ENCODE measurements at regions not wholly inside any gene's neighbourhood (a gene's known extent, or its start where the extent isn't known, plus 50 kb on each side); places are given as distances from the start of the nearest gene placed in this dataset.

GRCh38 chr6:6386010-6386409 lies 65.5 kb upstream of the F13A1 start:
- H3K4me1 ChIP-seq (ENCODE audit: control insufficient read depth in 1 of 2, insufficient read depth in 2 of 2, low read depth in 1 of 2, low read length in 1 of 2) = no peaks in the 10 kb centered on the region; a peak in 1 of 4 replicates
- no peaks in the 10 kb centered on the region for H3F3A ChIP-seq (replicated peaks; ENCODE audit: insufficient read depth)
- H3K9me3 ChIP-seq = no peaks in the 10 kb centered on the region
- H3K9me2 ChIP-seq = no peaks in the 10 kb centered on the region
- H4K20me1 ChIP-seq (ENCODE audit: insufficient read depth) = no peaks in the 10 kb centered on the region
- H2AFZ ChIP-seq (ENCODE audit: low read depth) = no peak overlapping the region
- WGBS (ENCODE audit: low lambda C conversion rate) = 10% methylated on average over 4 of the region's 4 CpGs
- ChIA-PET CTCF (no interaction called here), POLR2A (no interaction called here)
- TF ChIP-seq USF2 (IDR thresholded peaks at IDR 0.05; ENCODE audit: borderline replicate concordance, low read depth, low read length) (no peak), RFX5 (IDR thresholded peaks at IDR 0.05; ENCODE audit: low read length) (no peak), SMC3 (IDR thresholded peaks at IDR 0.05; ENCODE audit: low read depth, low read length) (no peak), JUND (IDR thresholded peaks at IDR 0.05) (no peak), SIN3A (IDR thresholded peaks at IDR 0.05; ENCODE audit: borderline replicate concordance, low read depth, low read length) (no peak), FOXJ3 (CRISPR knock-in tag; IDR thresholded peaks at IDR 0.05) (no peak), EP300 (IDR thresholded peaks at IDR 0.05; ENCODE audit: borderline replicate concordance in 1 of 2, low read depth in 1 of 2, low read length in 1 of 2) (no peak), FOXM1 (IDR thresholded peaks at IDR 0.05; ENCODE audit: low read depth) (no peak), USF1 (IDR thresholded peaks at IDR 0.05; ENCODE audit: borderline replicate concordance, low read depth) (no peak), CTCF (IDR thresholded peaks at IDR 0.05) (no peak), RCOR1 (IDR thresholded peaks at IDR 0.05; ENCODE audit: low read length) (no peak), EZH2phosphoT487 (IDR thresholded peaks at IDR 0.05; ENCODE audit: borderline replicate concordance, low read depth) (no peak)
- no peak overlapping the region for H3K9ac ChIP-seq
- H3K36me3 ChIP-seq (replicated peaks in 1 of 2; ENCODE audit: control insufficient read depth in 1 of 2, insufficient read depth in 2 of 2, low read length in 1 of 2) = no peaks in the 10 kb centered on the region
- DNase-seq = no peak
- H3K4me3 ChIP-seq (ENCODE audit: low read depth in 2 of 2, low read length in 1 of 2) = no peak overlapping the region
- H3K27me3 ChIP-seq (ENCODE audit: insufficient read depth) = no peaks in the 10 kb centered on the region
- H3K27ac ChIP-seq (ENCODE audit: low read depth in 2 of 2, low read length in 1 of 2) = no peak overlapping the region
- no peaks in the 10 kb centered on the region for H3K79me2 ChIP-seq (ENCODE audit: insufficient read depth)
- no peak overlapping the region for H3K4me2 ChIP-seq

- Histone ChIP-seq H3K79me2 (ENCODE audit: insufficient read depth) (no peaks in the 10 kb centered on the region), H3K36me3 (replicated peaks in 1 of 2; ENCODE audit: control insufficient read depth in 1 of 2, insufficient read depth in 2 of 2, low read length in 1 of 2) (no peaks in the 10 kb centered on the region), H2AFZ (ENCODE audit: low read depth) (no peak overlapping the region), H4K20me1 (ENCODE audit: insufficient read depth) (no peaks in the 10 kb centered on the region), H3K27me3 (ENCODE audit: insufficient read depth) (no peaks in the 10 kb centered on the region), H3K4me3 (ENCODE audit: low read depth in 2 of 2, low read length in 1 of 2) (no peak overlapping the region), H3K9me2 (no peaks in the 10 kb centered on the region), H3F3A (replicated peaks; ENCODE audit: insufficient read depth) (no peaks in the 10 kb centered on the region), H3K9ac (no peak overlapping the region), H3K4me2 (no peak overlapping the region), H3K27ac (ENCODE audit: low read depth in 2 of 2, low read length in 1 of 2) (no peak overlapping the region), H3K9me3 (no peaks in the 10 kb centered on the region), H3K4me1 (ENCODE audit: control insufficient read depth in 1 of 2, insufficient read depth in 2 of 2, low read depth in 1 of 2, low read length in 1 of 2) (no peaks in the 10 kb centered on the region; a peak in 1 of 4 replicates)
- ChIA-PET POLR2A (no interaction called here), CTCF (no interaction called here)
- WGBS (ENCODE audit: low lambda C conversion rate) = 5% methylated on average over 7 of the region's 7 CpGs
- TF ChIP-seq IRF3 (IDR thresholded peaks at IDR 0.05; ENCODE audit: low read depth, low read length) = no peak
- TF ChIP-seq CHD2 (IDR thresholded peaks at IDR 0.05; ENCODE audit: low read length, partially characterized antibody) = no peak
- TF ChIP-seq CTCF (IDR thresholded peaks at IDR 0.05) = no peak
- no peak for TF ChIP-seq SIN3A (IDR thresholded peaks at IDR 0.05; ENCODE audit: borderline replicate concordance, low read depth, low read length)
- no peak for DNase-seq
Observed at GRCh38 chr6:6390849-6391602, 70.6 kb upstream of the F13A1 start.

Measured in SK-N-SH (cell line).